ENCODE measurements at regions not wholly inside any gene's neighbourhood (a gene's known extent, or its start where the extent isn't known, plus 50 kb on each side); places are given as distances from the start of the nearest gene placed in this dataset.
A peak's percentile ranks its signal among the peaks of the same experiment; 100 is the strongest.

DNA sequence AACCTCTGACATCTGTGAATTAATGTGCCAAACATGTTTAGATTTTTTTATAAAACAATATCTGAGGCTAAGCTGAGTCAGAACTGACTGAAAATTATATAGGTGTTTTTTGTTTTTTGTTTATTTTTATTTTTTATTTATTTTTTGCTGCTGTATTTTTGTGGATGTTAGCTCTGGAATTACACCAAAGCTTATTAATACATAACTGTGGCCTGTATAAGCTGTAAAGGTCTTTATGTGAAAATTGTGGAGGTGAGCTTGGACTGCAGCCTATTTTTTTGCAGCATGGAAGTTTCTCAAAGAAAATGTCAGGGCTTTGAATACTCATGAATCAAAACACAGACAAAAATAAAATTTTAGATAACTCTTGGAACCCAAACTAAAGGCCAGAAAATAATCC is 199.8 kb downstream of the CHRM3 start:
- peaks cover 9% of the 10 kb centered on the region for H3K27me3 Mint-ChIP-seq
- no peak overlapping the region for H3K4me3 Mint-ChIP-seq
- no peak overlapping the region for H3K27ac Mint-ChIP-seq
- no peaks in the 10 kb centered on the region for H3K9me3 ChIP-seq (ENCODE audit: control insufficient read depth, low read length, poor library complexity, severe bottlenecking)
- peaks cover 7% of the 10 kb centered on the region for H3K4me1 Mint-ChIP-seq
- ATAC-seq: no peak
- DNase-seq: no peak
- peaks cover 3% of the 10 kb centered on the region for H3K36me3 Mint-ChIP-seq (ENCODE audit: low read depth)

- Mint-ChIP-seq H3K36me3 (ENCODE audit: low read depth) (peaks cover 3% of the 10 kb centered on the region), H3K27me3 (peaks cover 9% of the 10 kb centered on the region), H3K4me1 (peaks cover 7% of the 10 kb centered on the region), H3K4me3 (no peak overlapping the region), H3K27ac (peak overlapping the region; percentile 16)
- DNase-seq (no peak), ATAC-seq (peak; percentile 97)
- no peaks in the 10 kb centered on the region for H3K9me3 ChIP-seq (ENCODE audit: control insufficient read depth, low read length, poor library complexity, severe bottlenecking)
Measured at GRCh38 chr1:239587066-239587465, 200.7 kb downstream of the CHRM3 start.

DNA sequence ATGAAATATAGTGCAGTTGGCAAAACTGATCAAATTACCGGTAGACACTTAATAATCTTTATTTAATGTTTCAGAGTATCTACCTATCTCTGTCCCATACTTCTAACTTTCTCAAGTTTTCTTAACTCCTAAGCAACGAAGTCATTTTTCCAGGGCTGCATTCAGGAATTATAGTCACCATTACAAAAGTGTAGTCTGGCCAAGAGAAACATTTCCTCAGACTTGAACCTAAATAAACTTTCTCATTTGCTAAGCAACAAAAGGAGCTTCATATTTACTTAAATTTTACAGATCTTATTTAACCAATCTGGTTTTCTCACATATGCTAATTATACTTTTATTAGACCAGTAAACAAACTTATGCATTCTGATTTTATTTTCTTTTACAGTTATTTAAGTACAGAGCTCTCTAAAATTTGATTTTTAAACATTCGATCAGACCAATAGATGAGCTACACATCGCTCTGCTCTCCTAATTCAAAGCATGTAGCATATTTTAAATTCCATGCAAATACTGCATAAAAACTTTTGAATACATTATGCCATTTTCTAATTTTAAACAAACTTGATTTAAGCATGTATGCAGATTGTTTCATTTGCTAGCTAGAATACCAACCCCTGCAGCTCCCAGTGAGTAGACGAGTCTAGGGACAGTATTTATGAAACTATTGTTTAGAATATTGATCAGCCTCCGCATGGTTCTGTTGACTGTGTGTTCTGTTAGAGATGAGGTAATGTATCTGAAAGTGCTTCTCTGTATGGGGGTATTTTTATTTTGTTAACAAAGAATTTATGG is 201.4 kb downstream of the CHRM3 start:
- Mint-ChIP-seq H3K27me3 (peaks cover 5% of the 10 kb centered on the region), H3K4me1 (peaks cover 7% of the 10 kb centered on the region), H3K4me3 (no peak overlapping the region), H3K36me3 (ENCODE audit: low read depth) (no peaks in the 10 kb centered on the region), H3K27ac (peak overlapping the region; percentile 16)
- ATAC-seq (no peak), DNase-seq (no peak)
- H3K9me3 ChIP-seq (ENCODE audit: control insufficient read depth, low read length, poor library complexity, severe bottlenecking): no peaks in the 10 kb centered on the region

DNA sequence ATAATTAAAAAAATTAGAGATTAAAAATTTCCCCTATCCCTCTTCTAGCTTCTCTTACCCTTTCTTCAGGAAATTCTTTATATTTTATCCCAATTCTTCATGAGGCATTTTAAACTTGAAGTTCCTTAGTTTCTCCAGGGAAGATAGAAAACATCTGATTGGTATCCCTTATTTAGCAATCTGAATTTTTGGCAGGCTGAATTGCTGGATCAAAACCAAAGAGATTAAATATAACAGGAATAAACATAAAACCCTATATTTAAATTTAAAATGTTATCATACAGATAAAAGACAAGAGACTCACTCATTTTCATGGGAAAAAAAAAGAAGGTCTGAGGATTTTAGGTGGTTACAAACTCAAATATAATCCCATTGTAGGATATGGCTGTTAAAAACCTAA is 204.2 kb downstream of the CHRM3 start:
- H3K9me3 ChIP-seq (ENCODE audit: control insufficient read depth, low read length, poor library complexity, severe bottlenecking): no peaks in the 10 kb centered on the region
- DNase-seq (no peak), ATAC-seq (no peak)
- Mint-ChIP-seq H3K27me3 (no peaks in the 10 kb centered on the region), H3K27ac (no peak overlapping the region), H3K4me3 (no peak overlapping the region), H3K36me3 (ENCODE audit: low read depth) (no peaks in the 10 kb centered on the region), H3K4me1 (peaks cover 5% of the 10 kb centered on the region)

- Mint-ChIP-seq H3K36me3 (ENCODE audit: low read depth) (no peaks in the 10 kb centered on the region), H3K27ac (no peak overlapping the region), H3K4me1 (no peaks in the 10 kb centered on the region), H3K27me3 (no peaks in the 10 kb centered on the region), H3K4me3 (no peak overlapping the region)
- no peak for DNase-seq
- ATAC-seq: no peak
- H3K9me3 ChIP-seq (ENCODE audit: control insufficient read depth, low read length, poor library complexity, severe bottlenecking): no peaks in the 10 kb centered on the region
Measured at GRCh38 chr1:239593527-239593926, 207.2 kb downstream of the CHRM3 start.

DNA sequence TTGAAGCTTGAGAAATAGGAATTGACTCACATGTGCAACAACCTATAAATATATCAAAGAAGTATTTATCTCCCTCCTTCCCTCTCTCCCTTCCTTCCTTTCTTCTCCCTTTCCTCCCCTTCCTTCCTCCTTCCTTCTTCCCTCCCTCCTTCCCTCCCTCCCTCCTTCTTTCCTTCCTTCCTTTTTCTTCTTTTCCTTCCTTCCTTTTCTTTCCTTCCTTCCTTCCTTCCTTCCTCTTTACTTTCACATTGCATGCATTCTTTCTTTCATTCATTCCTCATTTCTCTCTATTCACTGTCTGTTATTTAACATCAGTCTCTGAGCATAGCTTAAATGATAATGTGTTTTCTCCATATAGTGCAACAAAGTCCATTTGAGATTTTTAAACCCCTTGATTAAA is 214.2 kb downstream of the CHRM3 start:
- no peak overlapping the region for H3K27ac Mint-ChIP-seq
- ATAC-seq (no peak), DNase-seq (no peak)
- no peak overlapping the region for H3K4me3 Mint-ChIP-seq
- H3K4me1 Mint-ChIP-seq: no peaks in the 10 kb centered on the region
- no peaks in the 10 kb centered on the region for H3K36me3 Mint-ChIP-seq (ENCODE audit: low read depth)
- H3K27me3 Mint-ChIP-seq: no peaks in the 10 kb centered on the region
- H3K9me3 ChIP-seq (ENCODE audit: control insufficient read depth, low read length, poor library complexity, severe bottlenecking): no peaks in the 10 kb centered on the region

- DNase-seq (no peak), ATAC-seq (no peak)
- no peak overlapping the region for H3K27ac Mint-ChIP-seq
- H3K4me3 Mint-ChIP-seq: no peak overlapping the region
- H3K4me1 Mint-ChIP-seq: no peaks in the 10 kb centered on the region
- no peaks in the 10 kb centered on the region for H3K27me3 Mint-ChIP-seq
- no peaks in the 10 kb centered on the region for H3K36me3 Mint-ChIP-seq (ENCODE audit: low read depth)
- no peaks in the 10 kb centered on the region for H3K9me3 ChIP-seq (ENCODE audit: control insufficient read depth, low read length, poor library complexity, severe bottlenecking)
Measured at GRCh38 chr1:239601108-239601507, 214.7 kb downstream of the CHRM3 start.

DNA sequence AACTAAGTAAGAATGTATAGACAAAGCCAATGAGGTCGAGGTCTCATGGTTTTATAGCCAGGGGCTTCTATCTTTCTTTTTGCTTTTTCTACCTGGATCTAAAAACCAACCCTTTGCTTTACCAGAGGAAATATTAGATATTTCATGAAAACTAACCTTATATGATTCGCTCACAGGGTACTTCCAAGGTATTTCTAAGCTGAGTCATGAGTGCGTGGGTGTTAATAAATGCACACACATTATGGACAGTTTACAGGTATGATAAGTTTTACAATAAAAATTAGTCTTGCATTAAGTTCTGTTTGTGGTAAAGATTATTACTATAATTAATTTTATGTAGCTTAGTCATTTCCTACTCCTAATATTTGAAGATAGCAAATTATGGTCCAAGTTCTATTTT is 217.2 kb downstream of the CHRM3 start:
- DNase-seq (no peak), ATAC-seq (no peak)
- Mint-ChIP-seq H3K4me3 (no peak overlapping the region), H3K36me3 (ENCODE audit: low read depth) (no peaks in the 10 kb centered on the region), H3K27ac (no peak overlapping the region), H3K4me1 (no peaks in the 10 kb centered on the region), H3K27me3 (no peaks in the 10 kb centered on the region)
- H3K9me3 ChIP-seq (ENCODE audit: control insufficient read depth, low read length, poor library complexity, severe bottlenecking): no peaks in the 10 kb centered on the region

DNA sequence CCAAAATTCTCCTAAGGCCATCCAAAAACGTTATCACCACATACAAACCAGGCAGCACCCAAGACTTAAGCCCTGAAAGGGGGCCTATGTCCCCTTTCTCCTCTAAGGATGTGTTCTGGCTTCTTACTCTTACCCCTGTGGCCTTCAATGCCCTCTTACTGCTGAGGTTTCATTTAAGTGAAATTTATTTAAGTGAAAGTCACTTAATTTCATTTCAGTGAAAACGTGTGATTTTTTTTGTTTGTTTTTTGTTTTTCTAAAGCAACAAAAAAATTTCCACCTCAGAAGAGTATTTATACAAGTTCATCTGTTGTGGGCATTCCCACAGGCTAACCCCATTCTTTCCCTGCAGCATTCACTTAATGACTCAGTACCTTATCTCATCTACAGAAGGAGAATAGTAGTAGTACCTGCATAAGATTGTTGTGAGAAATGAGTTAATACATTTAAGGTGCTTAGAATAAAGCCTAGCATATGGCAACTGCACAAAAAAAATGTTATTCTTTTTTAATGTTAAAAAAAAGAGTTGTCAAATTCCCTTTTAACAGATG is 220.6 kb downstream of the CHRM3 start:
- Mint-ChIP-seq H3K27ac (no peak overlapping the region), H3K27me3 (no peaks in the 10 kb centered on the region), H3K4me3 (no peak overlapping the region), H3K4me1 (no peaks in the 10 kb centered on the region), H3K36me3 (ENCODE audit: low read depth) (no peaks in the 10 kb centered on the region)
- no peaks in the 10 kb centered on the region for H3K9me3 ChIP-seq (ENCODE audit: control insufficient read depth, low read length, poor library complexity, severe bottlenecking)
- no peak for ATAC-seq
- no peak for DNase-seq

DNA sequence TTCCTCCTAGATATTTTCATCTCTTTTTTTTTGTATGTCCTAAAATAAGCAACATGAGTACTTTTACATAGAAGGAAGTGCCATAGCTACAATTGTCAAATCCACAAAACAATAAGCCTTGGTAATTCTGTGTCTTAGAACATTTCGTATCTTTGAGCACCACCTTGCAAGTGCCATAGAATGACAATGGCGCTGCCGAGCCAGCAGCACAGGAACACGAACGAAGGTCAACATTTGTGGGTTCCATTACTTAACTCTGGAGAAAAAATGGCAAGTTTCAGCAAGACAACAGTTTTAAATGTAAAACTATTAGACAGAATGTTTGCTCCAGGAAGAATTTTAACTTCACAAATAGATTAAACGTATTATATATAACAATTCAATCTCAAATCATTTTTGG is 222.1 kb downstream of the CHRM3 start:
- Mint-ChIP-seq H3K27me3 (no peaks in the 10 kb centered on the region), H3K36me3 (ENCODE audit: low read depth) (no peaks in the 10 kb centered on the region), H3K4me3 (no peak overlapping the region), H3K27ac (no peak overlapping the region), H3K4me1 (no peaks in the 10 kb centered on the region)
- no peaks in the 10 kb centered on the region for H3K9me3 ChIP-seq (ENCODE audit: control insufficient read depth, low read length, poor library complexity, severe bottlenecking)
- DNase-seq (no peak), ATAC-seq (no peak)

- H3K4me3 Mint-ChIP-seq: no peak overlapping the region
- ATAC-seq: no peak
- H3K36me3 Mint-ChIP-seq (ENCODE audit: low read depth): no peaks in the 10 kb centered on the region
Measured at GRCh38 chr1:239612379-239612778, 226.0 kb downstream of the CHRM3 start.

GRCh38 chr1:239616673-239617072 is 230.3 kb downstream of the CHRM3 start:
- H3K27me3 Mint-ChIP-seq: no peaks in the 10 kb centered on the region

More at GRCh38 chr1:239612379-239612778, 226.0 kb downstream of the CHRM3 start:
- no peaks in the 10 kb centered on the region for H3K4me1 Mint-ChIP-seq
- H3K27me3 Mint-ChIP-seq: no peaks in the 10 kb centered on the region
- no peak for DNase-seq
- no peaks in the 10 kb centered on the region for H3K9me3 ChIP-seq (ENCODE audit: control insufficient read depth, low read length, poor library complexity, severe bottlenecking)
- no peak overlapping the region for H3K27ac Mint-ChIP-seq

GRCh38 chr1:239617259-239617658 is 230.9 kb downstream of the CHRM3 start:
- Mint-ChIP-seq H3K4me1 (no peaks in the 10 kb centered on the region), H3K36me3 (ENCODE audit: low read depth) (no peaks in the 10 kb centered on the region), H3K4me3 (no peak overlapping the region), H3K27ac (no peak overlapping the region), H3K27me3 (no peaks in the 10 kb centered on the region)
- H3K9me3 ChIP-seq (ENCODE audit: control insufficient read depth, low read length, poor library complexity, severe bottlenecking): no peaks in the 10 kb centered on the region
- ATAC-seq (no peak), DNase-seq (no peak)

More at GRCh38 chr1:239616673-239617072, 230.3 kb downstream of the CHRM3 start:
- DNase-seq: no peak
- no peaks in the 10 kb centered on the region for H3K9me3 ChIP-seq (ENCODE audit: control insufficient read depth, low read length, poor library complexity, severe bottlenecking)
- Mint-ChIP-seq H3K4me3 (no peak overlapping the region), H3K27ac (no peak overlapping the region), H3K4me1 (no peaks in the 10 kb centered on the region), H3K36me3 (ENCODE audit: low read depth) (no peaks in the 10 kb centered on the region)
- no peak for ATAC-seq

GRCh38 chr1:239617731-239618130 is 231.4 kb downstream of the CHRM3 start:
- H3K4me3 Mint-ChIP-seq: no peak overlapping the region
- H3K27me3 Mint-ChIP-seq: no peaks in the 10 kb centered on the region
- H3K27ac Mint-ChIP-seq: no peak overlapping the region
- no peaks in the 10 kb centered on the region for H3K36me3 Mint-ChIP-seq (ENCODE audit: low read depth)
- ATAC-seq: no peak
- no peaks in the 10 kb centered on the region for H3K9me3 ChIP-seq (ENCODE audit: control insufficient read depth, low read length, poor library complexity, severe bottlenecking)
- H3K4me1 Mint-ChIP-seq: no peaks in the 10 kb centered on the region
- DNase-seq: no peak

Data from T-helper 17 cell (primary cell).